WERI-Rb-1 (cell line): ENCODE measurements at regions not wholly inside any gene's neighbourhood (a gene's known extent, or its start where the extent isn't known, plus 50 kb on each side); places are given as distances from the start of the nearest gene placed in this dataset.

Experiments used
- DNase-seq: peaks from one replicate; pipeline ENCODE4 v3.0.0-alpha.2; 2020
- H3K27ac ChIP-seq: fragments of 250-450 bp; sonication (Bioruptor Pico); 2 replicates; pipeline ENCODE4 v1.5.1; 2020; ENCODE audit warnings: mild to moderate bottlenecking, moderate library complexity
- H3K27me3 ChIP-seq: fragments of 250-450 bp; sonication (Bioruptor Pico); 2 replicates; pipeline ENCODE4 v1.5.1; 2021; ENCODE audit warnings: mild to moderate bottlenecking, low read depth, moderate library complexity; ENCODE audit not compliant: insufficient read depth, severe bottlenecking
- H3K36me3 ChIP-seq: fragments of 250-450 bp; sonication (Bioruptor Pico); 2 replicates; pipeline ENCODE4 v1.5.1; 2020; ENCODE audit warnings: mild to moderate bottlenecking, moderate library complexity
- H3K4me3 ChIP-seq: 2 replicates; pipeline ENCODE4 v1.5.1; 2011; ENCODE audit warnings: low read depth, mild to moderate bottlenecking, control low read depth, low read length
- H3K9me3 ChIP-seq: fragments of 250-450 bp; sonication (Bioruptor Pico); 2 replicates; pipeline ENCODE4 v1.5.1; 2021; ENCODE audit warnings: mild to moderate bottlenecking, moderate library complexity; ENCODE audit not compliant: severe bottlenecking
- CTCF ChIP-seq: IDR thresholded peaks from 2 replicates; pipeline ENCODE4 v1.5.1; 2011; ENCODE audit warnings: low read depth, mild to moderate bottlenecking, control low read depth, inconsistent platforms, low read length

GRCh38 chr14:55963295-55963694 is 154.9 kb upstream of the PELI2 start:
- no peak for TF ChIP-seq CTCF
- no peaks in the 10 kb centered on the region for H3K36me3 ChIP-seq
- no peak overlapping the region for H3K4me3 ChIP-seq
- no peaks in the 10 kb centered on the region for H3K9me3 ChIP-seq
- H3K27ac ChIP-seq: no peak overlapping the region
- no peaks in the 10 kb centered on the region for H3K27me3 ChIP-seq
- DNase-seq: no peak

GRCh38 chr14:55964091-55964490 is 154.1 kb upstream of the PELI2 start:
- DNase-seq: no peak
- Histone ChIP-seq H3K36me3 (no peaks in the 10 kb centered on the region), H3K4me3 (no peak overlapping the region), H3K27me3 (no peaks in the 10 kb centered on the region), H3K27ac (no peak overlapping the region), H3K9me3 (no peaks in the 10 kb centered on the region)
- TF ChIP-seq CTCF: no peak

- TF ChIP-seq CTCF: no peak
Measured at GRCh38 chr14:55964821-55965220, 153.4 kb upstream of the PELI2 start.

GRCh38 chr14:55965851-55966250 is 152.4 kb upstream of the PELI2 start:
- Histone ChIP-seq H3K27me3 (no peaks in the 10 kb centered on the region), H3K9me3 (no peaks in the 10 kb centered on the region), H3K4me3 (no peak overlapping the region), H3K27ac (no peak overlapping the region), H3K36me3 (no peaks in the 10 kb centered on the region)
- no peak for TF ChIP-seq CTCF
- no peak for DNase-seq

More at GRCh38 chr14:55964821-55965220, 153.4 kb upstream of the PELI2 start:
- Histone ChIP-seq H3K27ac (no peak overlapping the region), H3K36me3 (no peaks in the 10 kb centered on the region), H3K9me3 (no peaks in the 10 kb centered on the region), H3K27me3 (no peaks in the 10 kb centered on the region), H3K4me3 (no peak overlapping the region)
- DNase-seq: no peak

GRCh38 chr14:55968741-55969140 is 149.5 kb upstream of the PELI2 start:
- DNase-seq: no peak
- H3K27me3 ChIP-seq: no peaks in the 10 kb centered on the region
- no peaks in the 10 kb centered on the region for H3K36me3 ChIP-seq
- no peak for TF ChIP-seq CTCF
- H3K4me3 ChIP-seq: no peak overlapping the region
- no peaks in the 10 kb centered on the region for H3K9me3 ChIP-seq
- no peak overlapping the region for H3K27ac ChIP-seq

- Histone ChIP-seq H3K4me3 (no peak overlapping the region), H3K27me3 (no peaks in the 10 kb centered on the region), H3K9me3 (no peaks in the 10 kb centered on the region), H3K36me3 (no peaks in the 10 kb centered on the region), H3K27ac (no peak overlapping the region)
- no peak for TF ChIP-seq CTCF
- no peak for DNase-seq
Measured at GRCh38 chr14:55973285-55973800, 144.9 kb upstream of the PELI2 start.
